Neutrophil (primary cell): ENCODE measurements at regions not wholly inside any gene's neighbourhood (a gene's known extent, or its start where the extent isn't known, plus 50 kb on each side); places are given as distances from the start of the nearest gene placed in this dataset.

Source experiments
- H3K27ac ChIP-seq: fragments of 200-600 bp; sonication (generic); 2 replicates; pipeline ENCODE4 v1.5.1; 2016; ENCODE audit warnings: mild to moderate bottlenecking, moderate library complexity
- H3K27me3 ChIP-seq: fragments of 200-600 bp; sonication (generic); 2 replicates; pipeline ENCODE4 v1.6.0; 2016; ENCODE audit warnings: mild to moderate bottlenecking
- H3K36me3 ChIP-seq: fragments of 200-600 bp; sonication (generic); 2 replicates; pipeline ENCODE4 v1.5.1; 2017
- H3K4me1 ChIP-seq, 2 experiments: fragments of 200-600 bp in 1 of 2; sonication (generic) in 1 of 2; 1 replicate in 1 of 2; 2 replicates in 1 of 2; pipeline versions ENCODE4 v1.5.1 to v1.6.1; 2013 to 2016; ENCODE audit warnings: low read depth in 1 of 2, low read length in 1 of 2, mild to moderate bottlenecking in 1 of 2, moderate library complexity in 1 of 2; ENCODE audit not compliant: control insufficient read depth in 1 of 2, insufficient read depth in 1 of 2
- H3K4me3 ChIP-seq, 2 experiments: fragments of 200-600 bp in 1 of 2; sonication (generic) in 1 of 2; 1 replicate in 1 of 2; 2 replicates in 1 of 2; pipeline ENCODE4 v1.5.1; 2013 to 2016; ENCODE audit warnings: low read depth in 1 of 2, low read length in 1 of 2, mild to moderate bottlenecking in 1 of 2, moderate library complexity in 1 of 2
- H3K9me3 ChIP-seq: fragments of 200-600 bp; sonication (generic); 2 replicates; pipeline ENCODE4 v1.5.1; 2016
- CTCF ChIP-seq: fragments of 200-600 bp; sonication (generic); IDR thresholded peaks from 2 replicates; pipeline ENCODE4 v1.5.1; 2016; ENCODE audit warnings: antibody characterized with exemption

- Histone ChIP-seq H3K36me3 (no peaks in the 10 kb centered on the region), H3K27ac (no peak overlapping the region), H3K4me1 (peaks cover 0 to 7% of the 10 kb centered on the region in 2 experiments), H3K4me3 (no peak overlapping the region), H3K27me3 (no peaks in the 10 kb centered on the region), H3K9me3 (no peaks in the 10 kb centered on the region)
- no peak for TF ChIP-seq CTCF
Measured at GRCh38 chr6:14192216-14192788, 74.7 kb downstream of the CD83 start.

- no peak for TF ChIP-seq CTCF
- Histone ChIP-seq H3K4me1 (peaks cover 0 to 7% of the 10 kb centered on the region in 2 experiments), H3K9me3 (no peaks in the 10 kb centered on the region), H3K4me3 (no peak overlapping the region), H3K27ac (no peak overlapping the region), H3K36me3 (no peaks in the 10 kb centered on the region), H3K27me3 (no peaks in the 10 kb centered on the region)
Measured at GRCh38 chr6:14193524-14193923, 76.0 kb downstream of the CD83 start.

- Histone ChIP-seq H3K27me3 (no peaks in the 10 kb centered on the region), H3K36me3 (no peaks in the 10 kb centered on the region), H3K4me3 (no peak overlapping the region), H3K4me1 (peaks cover 0 to 7% of the 10 kb centered on the region in 2 experiments), H3K9me3 (no peaks in the 10 kb centered on the region), H3K27ac (no peak overlapping the region)
- TF ChIP-seq CTCF = no peak
Measured at GRCh38 chr6:14194483-14194882, 76.9 kb downstream of the CD83 start.

GRCh38 chr6:14194976-14195375 lies 77.4 kb downstream of the CD83 start:
- no peak for TF ChIP-seq CTCF
- no peak overlapping the region for H3K27ac ChIP-seq
- no peak overlapping the region for H3K4me3 ChIP-seq
- no peaks in the 10 kb centered on the region for H3K36me3 ChIP-seq
- no peaks in the 10 kb centered on the region for H3K27me3 ChIP-seq
- H3K9me3 ChIP-seq = no peaks in the 10 kb centered on the region
- H3K4me1 ChIP-seq = peaks cover 0 to 7% of the 10 kb centered on the region in 2 experiments

GRCh38 chr6:14196026-14196425 lies 78.5 kb downstream of the CD83 start:
- no peaks in the 10 kb centered on the region for H3K9me3 ChIP-seq
- no peaks in the 10 kb centered on the region for H3K27me3 ChIP-seq
- no peak overlapping the region for H3K4me3 ChIP-seq
- H3K27ac ChIP-seq = no peak overlapping the region
- H3K4me1 ChIP-seq = peaks cover 0 to 7% of the 10 kb centered on the region in 2 experiments
- no peak for TF ChIP-seq CTCF
- no peaks in the 10 kb centered on the region for H3K36me3 ChIP-seq
